Panc1 (cell line): ENCODE measurements at regions not wholly inside any gene's neighbourhood (a gene's known extent, or its start where the extent isn't known, plus 50 kb on each side); places are given as distances from the start of the nearest gene placed in this dataset.

Source experiments
- ATAC-seq: fragments of 200-7000 bp; cut with Tn5 transposase; 2 replicates; pipeline ENCODE4 v1.9.1; 2020; ENCODE audit warnings: mild to moderate bottlenecking, moderate library complexity
- BruUV-seq: library from RNA; stranded (reverse); fragments of 400-500 nt; replicated peaks from 2 replicates; lab custom pipeline; 2021; lab: Mats Ljungman, UMichigan
- CTCF ChIA-PET: fragments of 300-600 bp; sonication (Branson Sonifier 250); formaldehyde crosslinking; loops from one replicate; lab custom pipeline; 2022; ENCODE audit warnings: antibody characterized with exemption; lab: Charles Lee
- POLR2A ChIA-PET: fragments of 300-600 bp; sonication (Branson Sonifier 250); formaldehyde crosslinking; loops from one replicate; lab custom pipeline; 2022; ENCODE audit warnings: antibody characterized with exemption; lab: Charles Lee
- DNase-seq: peaks from one replicate; pipeline ENCODE4 v3.0.0-alpha.2; 2010; ENCODE audit warnings: low read depth, low spot score
- H3K27ac ChIP-seq: 2 replicates; pipeline ENCODE4 v1.5.1; 2011; ENCODE audit warnings: mild to moderate bottlenecking, low read length, inconsistent platforms
- H3K27me3 ChIP-seq: fragments of 200-500 bp; sonication (Bioruptor generic); 2 replicates; pipeline ENCODE4 v1.6.0; 2014; ENCODE audit warnings: low read length, inconsistent platforms; ENCODE audit not compliant: control insufficient read depth, insufficient read depth
- H3K36me3 ChIP-seq: fragments of 200-500 bp; sonication (Bioruptor generic); 2 replicates; pipeline ENCODE4 v1.5.1; 2014; ENCODE audit warnings: inconsistent platforms, mild to moderate bottlenecking, low read length, moderate library complexity; ENCODE audit not compliant: control insufficient read depth, insufficient read depth
- H3K4me1 ChIP-seq: 2 replicates; pipeline ENCODE4 v1.5.1; 2011; ENCODE audit warnings: inconsistent platforms, mild to moderate bottlenecking, low read length, moderate library complexity; ENCODE audit not compliant: control insufficient read depth, insufficient read depth
- H3K4me3 ChIP-seq, 2 experiments: 2 replicates each; pipeline ENCODE4 v1.5.1; 2011 to 2012; ENCODE audit warnings: low read depth in 2 of 2, low read length in 2 of 2, mild to moderate bottlenecking in 2 of 2, inconsistent platforms in 1 of 2, moderate library complexity in 1 of 2
- H3K9me3 ChIP-seq: fragments of 200-500 bp; sonication (Bioruptor generic); 2 replicates; pipeline ENCODE4 v1.5.1; 2014; ENCODE audit warnings: low read depth, mild to moderate bottlenecking, inconsistent platforms, low read length, moderate library complexity; ENCODE audit not compliant: control insufficient read depth, insufficient read depth
- CTCF ChIP-seq: fragments of 450-650 bp; IDR thresholded peaks from 2 replicates; pipeline ENCODE4 v1.5.1; 2017; ENCODE audit warnings: mild to moderate bottlenecking
- POLR2AphosphoS5 ChIP-seq: IDR thresholded peaks from 2 replicates; pipeline ENCODE4 v1.6.1; 2012; ENCODE audit warnings: mild to moderate bottlenecking, low read depth, low read length, moderate library complexity
- REST ChIP-seq, 2 experiments: IDR thresholded peaks; 2 replicates each; pipeline ENCODE4 v1.6.1; 2011 to 2012; ENCODE audit warnings: low read depth in 2 of 2, control low read depth in 1 of 2, low read length in 1 of 2, mild to moderate bottlenecking in 1 of 2, moderate library complexity in 1 of 2; ENCODE audit not compliant: insufficient read depth in 1 of 2
- SIN3A ChIP-seq: IDR thresholded peaks from 2 replicates; pipeline ENCODE4 v1.6.1; 2012; ENCODE audit warnings: low read depth, mild to moderate bottlenecking, low read length, moderate library complexity, borderline replicate concordance; ENCODE audit not compliant: insufficient read depth
- TCF7L2 ChIP-seq: IDR thresholded peaks from 2 replicates; pipeline ENCODE4 v1.6.1; 2011; ENCODE audit warnings: mild to moderate bottlenecking, low read depth, low read length, inconsistent platforms
- in situ Hi-C: cut with HindIII; loops from 2 replicates; pipeline ENCODE4 v1.10.0; 2016; ENCODE audit warnings: low sequenced_read_pairs, low pct_unique_long_range_greater_than_20kb
- intact Hi-C: fragments of 100-400 bp; cut with micrococcal nuclease; formaldehyde crosslinking; loops from one replicate; pipeline ENCODE4 v1.10.0; 2022; ENCODE audit not compliant: unreplicated experiment

- Histone ChIP-seq H3K4me3 (no peak overlapping the region), H3K4me1 (no peaks in the 10 kb centered on the region), H3K36me3 (no peaks in the 10 kb centered on the region), H3K27ac (no peak overlapping the region), H3K9me3 (no peaks in the 10 kb centered on the region), H3K27me3 (no peaks in the 10 kb centered on the region; the same call in 1 of the 2 replicates)
- CTCF ChIA-PET, result interaction anchor here (0.6 kb wide), 1 partner anchor 52 kb away, joined by 3 read pairs; no protein-coding TSS in a partner anchor
- TF ChIP-seq CTCF, result no peak
- no peak for TF ChIP-seq TCF7L2
- TF ChIP-seq POLR2AphosphoS5, result no peak
- no peak for TF ChIP-seq SIN3A
- no peak for TF ChIP-seq REST (IDR thresholded peaks at IDR 0.05; ENCODE audit: insufficient read depth in 1 of 2, low read depth in 2 of 2, low read length in 1 of 2)
- in situ Hi-C loops (no loop called here), intact Hi-C loops (no loop called here)
- POLR2A ChIA-PET, result no interaction called here
- BruUV-seq, result no TSS peak
- DNase-seq (no peak), ATAC-seq (no peak)
Measured at GRCh38 chr17:15177343-15177742, 87.8 kb downstream of the PMP22 start.

GRCh38 chr17:15175356-15175755, 89.8 kb downstream of the PMP22 start:
- CTCF ChIA-PET, result no interaction called here
- POLR2A ChIA-PET, result no interaction called here
- Histone ChIP-seq H3K27me3 (no peaks in the 10 kb centered on the region; the same call in 1 of the 2 replicates), H3K4me1 (no peaks in the 10 kb centered on the region), H3K9me3 (no peaks in the 10 kb centered on the region), H3K4me3 (no peak overlapping the region), H3K36me3 (no peaks in the 10 kb centered on the region), H3K27ac (no peak overlapping the region)
- TF ChIP-seq REST (IDR thresholded peaks at IDR 0.05; ENCODE audit: insufficient read depth in 1 of 2, low read depth in 2 of 2, low read length in 1 of 2) (no peak), TCF7L2 (no peak), POLR2AphosphoS5 (no peak), SIN3A (no peak)
- in situ Hi-C loops, result no loop called here
- ATAC-seq (no peak), DNase-seq (no peak)
- BruUV-seq, result no TSS peak
- intact Hi-C loops, result no loop called here
